ENCODE measurements at regions not wholly inside any gene's neighbourhood (a gene's known extent, or its start where the extent isn't known, plus 50 kb on each side); places are given as distances from the start of the nearest gene placed in this dataset.

- dilution Hi-C loops (cut with MboI; ENCODE audit: extremely low pct_ligation_motif_present, low sequenced_read_pairs) = no loop called here
These were observed 333.1 kb upstream of the FAM241A start for GRCh38 chr4:111812114-111812513.

GRCh38 chr4:111812760-111813159, 332.5 kb upstream of the FAM241A start:
- FAIRE-seq (no peak), DNase-seq (ENCODE audit: low read depth, low spot score) (no peak)
- no peaks in the 10 kb centered on the region for H3K36me3 ChIP-seq (ENCODE audit: control insufficient read depth in 2 of 2, extremely low read depth in 1 of 2, insufficient read depth in 2 of 2, low read length in 2 of 2)
- H2AFZ ChIP-seq (ENCODE audit: control insufficient read depth, low read length) = no peak overlapping the region
- no peaks in the 10 kb centered on the region for H3K9me3 ChIP-seq (ENCODE audit: control insufficient read depth, low read depth, low read length)
- no peaks in the 10 kb centered on the region for H3K9me1 ChIP-seq (ENCODE audit: control insufficient read depth, extremely low read depth, insufficient read depth, low read length)
- no peak overlapping the region for H3K4me2 ChIP-seq (ENCODE audit: control insufficient read depth, extremely low read depth, insufficient read depth, low read depth, low read length)
- H3K4me1 ChIP-seq (ENCODE audit: control insufficient read depth, extremely low read depth, insufficient read depth, low read length) = no peaks in the 10 kb centered on the region
- no peak for TF ChIP-seq CTCF (optimal IDR thresholded peaks at IDR 0.05 in 1 of 3, IDR thresholded peaks at IDR 0.05 in 1 of 3, conservative IDR thresholded peaks at IDR 0.05 in 1 of 3; ENCODE audit: extremely low read depth in 1 of 3, insufficient read depth in 2 of 3, low read length in 3 of 3)
- H3K4me3 ChIP-seq (ENCODE audit: control insufficient read depth in 2 of 3, extremely low read depth in 1 of 3, insufficient read depth in 2 of 3, low read depth in 1 of 3, low read length in 3 of 3) = no peak overlapping the region
- no peaks in the 10 kb centered on the region for H3K79me2 ChIP-seq (ENCODE audit: control insufficient read depth, insufficient read depth, low read length)
- H4K20me1 ChIP-seq (ENCODE audit: control insufficient read depth, extremely low read depth, insufficient read depth, low read length) = no peaks in the 10 kb centered on the region
- no peak overlapping the region for H3K27ac ChIP-seq (ENCODE audit: control insufficient read depth, insufficient read depth, low read length)
- dilution Hi-C loops (cut with MboI; ENCODE audit: extremely low pct_ligation_motif_present, low sequenced_read_pairs) = no loop called here
- no peak overlapping the region for H3K9ac ChIP-seq (ENCODE audit: control insufficient read depth, extremely low read depth, insufficient read depth, low read length)
- no peaks in the 10 kb centered on the region for H3K27me3 ChIP-seq (ENCODE audit: control insufficient read depth, extremely low read depth, insufficient read depth, low read length)

More at GRCh38 chr4:111812114-111812513, 333.1 kb upstream of the FAM241A start:
- no peak for DNase-seq (ENCODE audit: low read depth, low spot score)
- no peaks in the 10 kb centered on the region for H4K20me1 ChIP-seq (ENCODE audit: control insufficient read depth, extremely low read depth, insufficient read depth, low read length)
- H3K4me3 ChIP-seq (ENCODE audit: control insufficient read depth in 2 of 3, extremely low read depth in 1 of 3, insufficient read depth in 2 of 3, low read depth in 1 of 3, low read length in 3 of 3) = no peak overlapping the region
- H3K79me2 ChIP-seq (ENCODE audit: control insufficient read depth, insufficient read depth, low read length) = no peaks in the 10 kb centered on the region
- no peaks in the 10 kb centered on the region for H3K9me1 ChIP-seq (ENCODE audit: control insufficient read depth, extremely low read depth, insufficient read depth, low read length)
- FAIRE-seq = no peak
- H2AFZ ChIP-seq (ENCODE audit: control insufficient read depth, low read length) = no peak overlapping the region
- H3K4me1 ChIP-seq (ENCODE audit: control insufficient read depth, extremely low read depth, insufficient read depth, low read length) = no peaks in the 10 kb centered on the region
- TF ChIP-seq EZH2 (IDR thresholded peaks at IDR 0.05; ENCODE audit: low read length) = no peak
- no peak for TF ChIP-seq CTCF (optimal IDR thresholded peaks at IDR 0.05 in 1 of 3, IDR thresholded peaks at IDR 0.05 in 1 of 3, conservative IDR thresholded peaks at IDR 0.05 in 1 of 3; ENCODE audit: extremely low read depth in 1 of 3, insufficient read depth in 2 of 3, low read length in 3 of 3)
- H3K36me3 ChIP-seq (ENCODE audit: control insufficient read depth in 2 of 2, extremely low read depth in 1 of 2, insufficient read depth in 2 of 2, low read length in 2 of 2) = no peaks in the 10 kb centered on the region
- no peak overlapping the region for H3K27ac ChIP-seq (ENCODE audit: control insufficient read depth, insufficient read depth, low read length)
- H3K4me2 ChIP-seq (ENCODE audit: control insufficient read depth, extremely low read depth, insufficient read depth, low read depth, low read length) = no peak overlapping the region
- H3K9me3 ChIP-seq (ENCODE audit: control insufficient read depth, low read depth, low read length) = no peaks in the 10 kb centered on the region
- no peak overlapping the region for H3K9ac ChIP-seq (ENCODE audit: control insufficient read depth, extremely low read depth, insufficient read depth, low read length)
- no peaks in the 10 kb centered on the region for H3K27me3 ChIP-seq (ENCODE audit: control insufficient read depth, extremely low read depth, insufficient read depth, low read length)

Data from keratinocyte (primary cell).